Pancreas (tissue), 10 donors: ENCODE measurements at regions not wholly inside any gene's neighbourhood (a gene's known extent, or its start where the extent isn't known, plus 50 kb on each side); places are given as distances from the start of the nearest gene placed in this dataset.

Experiments used
- ATAC-seq, 4 donors: fragments of 200-7000 bp; cut with Tn5 transposase; one replicate each; pipeline versions ENCODE4 v1.8.0 to v1.9.1; 2020; ENCODE audit warnings: mild to moderate bottlenecking in 4 of 4, moderate library complexity in 4 of 4
- DNase-seq, 6 donors: peaks; one replicate each; pipeline ENCODE4 v3.0.0-alpha.2; 2020
- FAIRE-seq: peaks from 2 replicates; lab custom pipeline; 2012; peaks lifted over from hg19 to GRCh38; lab: Jason Lieb, UNC
- H3K27ac ChIP-seq, 4 donors: fragments of 200-600 bp; sonication (generic); 1 replicate in 3 of 4; 2 replicates in 1 of 4; pipeline versions ENCODE4 v1.5.0 to v1.8.0; 2020
- H3K27me3 ChIP-seq, 4 donors: fragments of 200-600 bp; one replicate each; pipeline ENCODE4 v1.8.0; 2021
- H3K36me3 ChIP-seq, 3 donors: fragments of 200-600 bp; sonication (generic) in 1 of 3; one replicate each; pipeline versions ENCODE4 v1.5.0 to v1.8.0; 2020 to 2021
- H3K4me1 ChIP-seq, 3 donors: fragments of 200-600 bp; one replicate each; pipeline ENCODE4 v1.8.0; 2021
- H3K4me3 ChIP-seq, 4 donors: fragments of 200-600 bp; sonication (generic) in 2 of 4; one replicate each; pipeline versions ENCODE4 v1.5.0 to v1.8.0; 2020 to 2021
- H3K9me3 ChIP-seq, 4 donors: fragments of 200-600 bp; one replicate each; pipeline ENCODE4 v1.8.0; 2021
- CTCF ChIP-seq, 4 donors: fragments of 200-600 bp; sonication (generic) in 3 of 4; IDR thresholded peaks; one replicate each; pipeline versions ENCODE4 v1.5.0 to v1.8.0; 2021; ENCODE audit warnings: antibody characterized with exemption in 4 of 4
- whole genome bisulfite sequencing, 2 donors: extraction: QIAGEN DNeasy Blood & Tissue Kit; methylation state at CpG; one replicate each; pipeline ENCODE4 v1.1.7; 2013; 5-methylcytosine and 5-hydroxymethylcytosine counted together
- intact Hi-C, 3 donors: fragments of 100-400 bp; cut with DNase I; formaldehyde crosslinking; loops; one replicate each; pipeline versions ENCODE4 v1.11.1 to v1.14.2; 2022
- donor health status: healthy with polysubstance abuse.
- donor health status: DM: no; HTN: no; CAD: no; lungs with moderate emphysema.
- donor health status: DM: no; HTN: no; CAD: no.
- donor health status: control.
- donor health status: control.
- donor health status: Bipolar disorder and iron deficiency.
- donor health status: DM: yes; HTN: yes; CAD: no.
- donor health status: DM: no; HTN: no; CAD: no.
- donor health status: DM: no; HTN: no; CAD: no.
- donor health status: DM: yes; HTN: yes; CAD: no.

- Histone ChIP-seq H3K36me3 (no peaks in the 10 kb centered on the region), H3K27ac (no peak overlapping the region), H3K4me1 (no peaks in the 10 kb centered on the region), H3K4me3 (no peak overlapping the region), H3K27me3 (no peaks in the 10 kb centered on the region), H3K9me3 (no peaks in the 10 kb centered on the region)
- FAIRE-seq, result no peak
- no peak for ATAC-seq
- 39 to 69% methylated on average over 3 of the region's 3 CpGs for WGBS, 2 donors
- DNase-seq, result no peak
- TF ChIP-seq CTCF (IDR thresholded peaks at IDR 0.05), result no peak
- intact Hi-C loops, result no loop called here
These were observed 337.0 kb downstream of the OMA1 start for GRCh38 chr1:58209575-58209974.

GRCh38 chr1:58206749-58207148 lies 339.8 kb downstream of the OMA1 start:
- DNase-seq (no peak), FAIRE-seq (no peak), ATAC-seq (no peak)
- WGBS, 2 donors, result 92 to 100% methylated on average over 1 of the region's 1 CpG
- H3K4me3 ChIP-seq, result no peak overlapping the region
- no peak overlapping the region for H3K27ac ChIP-seq
- intact Hi-C loops, result no loop called here
- no peak for TF ChIP-seq CTCF (IDR thresholded peaks at IDR 0.05)
- H3K36me3 ChIP-seq, result no peaks in the 10 kb centered on the region
- no peaks in the 10 kb centered on the region for H3K9me3 ChIP-seq
- H3K27me3 ChIP-seq, result no peaks in the 10 kb centered on the region
- H3K4me1 ChIP-seq, result no peaks in the 10 kb centered on the region

GRCh38 chr1:58204284-58204683 lies 342.2 kb downstream of the OMA1 start:
- WGBS, 2 donors, result 59 to 79% methylated on average over 3 of the region's 3 CpGs
- intact Hi-C loops, result no loop called here

GRCh38 chr1:58201492-58202106 lies 344.9 kb downstream of the OMA1 start:
- WGBS, 2 donors, result 44 to 87% methylated on average over 2 of the region's 2 CpGs
- H3K36me3 ChIP-seq, result no peaks in the 10 kb centered on the region
- no peaks in the 10 kb centered on the region for H3K9me3 ChIP-seq
- no peaks in the 10 kb centered on the region for H3K4me1 ChIP-seq
- ATAC-seq, result no peak
- H3K27me3 ChIP-seq, result no peaks in the 10 kb centered on the region
- TF ChIP-seq CTCF (IDR thresholded peaks at IDR 0.05), result no peak
- H3K4me3 ChIP-seq, result no peak overlapping the region
- intact Hi-C loops, result no loop called here
- no peak overlapping the region for H3K27ac ChIP-seq
- no peak for FAIRE-seq
- DNase-seq, result no peak

More at GRCh38 chr1:58204284-58204683, 342.2 kb downstream of the OMA1 start:
- H3K4me3 ChIP-seq, result no peak overlapping the region
- no peaks in the 10 kb centered on the region for H3K36me3 ChIP-seq
- DNase-seq, result no peak
- no peak overlapping the region for H3K27ac ChIP-seq
- TF ChIP-seq CTCF (IDR thresholded peaks at IDR 0.05), result no peak
- no peak for ATAC-seq
- H3K4me1 ChIP-seq, result no peaks in the 10 kb centered on the region
- FAIRE-seq, result no peak
- no peaks in the 10 kb centered on the region for H3K27me3 ChIP-seq
- H3K9me3 ChIP-seq, result no peaks in the 10 kb centered on the region

GRCh38 chr1:58200437-58200836 lies 346.1 kb downstream of the OMA1 start:
- intact Hi-C loops, result no loop called here
- Histone ChIP-seq H3K27ac (no peak overlapping the region), H3K27me3 (no peaks in the 10 kb centered on the region), H3K9me3 (no peaks in the 10 kb centered on the region), H3K4me3 (no peak overlapping the region), H3K4me1 (no peaks in the 10 kb centered on the region), H3K36me3 (no peaks in the 10 kb centered on the region)
- TF ChIP-seq CTCF (IDR thresholded peaks at IDR 0.05), result no peak
- FAIRE-seq (no peak), DNase-seq (no peak), ATAC-seq (no peak)
